ENCODE measurements at regions not wholly inside any gene's neighbourhood (a gene's known extent, or its start where the extent isn't known, plus 50 kb on each side); places are given as distances from the start of the nearest gene placed in this dataset.

DNA sequence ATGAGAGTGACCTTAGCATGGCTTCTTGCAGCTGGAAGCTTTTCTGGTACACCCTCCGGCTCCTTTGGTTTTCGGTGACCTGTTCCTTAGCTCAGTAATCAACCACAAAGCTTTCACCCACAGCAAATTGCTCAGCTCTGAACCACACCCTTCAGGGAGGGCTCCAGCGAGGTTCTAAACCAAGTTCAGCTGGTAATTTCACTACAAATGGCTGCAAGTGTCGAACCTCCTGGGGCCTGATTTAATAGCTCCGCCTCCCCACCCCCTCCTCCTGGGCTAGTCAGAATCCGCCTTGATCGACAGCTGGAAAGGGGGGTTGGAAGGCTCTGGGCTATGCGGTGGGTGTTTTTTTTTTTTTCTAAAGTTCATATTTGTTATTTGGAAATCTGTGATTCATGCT is 150.9 kb upstream of the MCTP2 start:
- Histone ChIP-seq H2BK120ac (replicated peaks; ENCODE audit: low read depth, low read length) (no peak overlapping the region), H4K8ac (ENCODE audit: extremely low read depth, insufficient read depth, low read length) (no peak overlapping the region), H3K56ac (replicated peaks; ENCODE audit: insufficient read length, low read depth, low read length) (no peak overlapping the region), H3K23ac (ENCODE audit: insufficient read length) (no peak overlapping the region), H3K14ac (ENCODE audit: insufficient read length) (no peak overlapping the region), H3K4me3 (ENCODE audit: extremely low read depth in 1 of 4, insufficient read depth in 2 of 4, low read depth in 3 of 4, low read length in 4 of 4) (no peak overlapping the region), H2BK15ac (ENCODE audit: low read length) (no peak overlapping the region), H3K27ac (ENCODE audit: low read depth, low read length) (no peak overlapping the region), H3K79me1 (ENCODE audit: low read depth, low read length) (no peaks in the 10 kb centered on the region), H2BK20ac (ENCODE audit: low read length) (no peak overlapping the region), H3K4me1 (replicated peaks in 1 of 4; ENCODE audit: control insufficient read depth in 3 of 4, insufficient read depth in 4 of 4, low read length in 3 of 4) (peaks cover 0 to 9% (median 1%) of the 10 kb centered on the region in 4 experiments; a peak in 3 of 7 replicates), H4K20me1 (replicated peaks in 1 of 2; ENCODE audit: control insufficient read depth in 1 of 2, insufficient read depth in 2 of 2, low read length in 2 of 2) (no peaks in the 10 kb centered on the region), H3K4ac (replicated peaks; ENCODE audit: insufficient read length, low read depth, low read length) (no peak overlapping the region), H2AFZ (ENCODE audit: low read length) (peak overlapping the region; percentile 56; the same call in 1 of the 2 replicates), H3K9me3 (ENCODE audit: insufficient read depth in 2 of 2, low read depth in 1 of 2, low read length in 1 of 2) (no peaks in the 10 kb centered on the region), H2BK5ac (ENCODE audit: low read depth, low read length) (no peak overlapping the region), H2BK12ac (ENCODE audit: low read depth, low read length) (no peak overlapping the region), H3K9ac (replicated peaks in 1 of 4; ENCODE audit: extremely low read depth in 1 of 4, low read depth in 3 of 4, low read length in 3 of 4) (no peak overlapping the region; a peak in 1 of 7 replicates), H4K91ac (replicated peaks; ENCODE audit: insufficient read length, low read length) (no peak overlapping the region), H3K18ac (ENCODE audit: extremely low read depth, low read length) (no peak overlapping the region), H2AK5ac (ENCODE audit: low read depth, low read length) (no peak overlapping the region), H3K79me2 (ENCODE audit: control insufficient read depth in 1 of 2, insufficient read depth in 2 of 2, low read length in 2 of 2) (no peaks in the 10 kb centered on the region), H4K5ac (ENCODE audit: insufficient read length, low read depth, low read length) (no peak overlapping the region), H3K27me3 (replicated peaks in 1 of 4; ENCODE audit: control insufficient read depth in 3 of 4, extremely low read depth in 1 of 4, insufficient read depth in 3 of 4, low read length in 3 of 4) (no peaks in the 10 kb centered on the region), H3K4me2 (ENCODE audit: insufficient read depth in 1 of 2, low read depth in 2 of 2, low read length in 2 of 2) (no peak overlapping the region), H3K36me3 (ENCODE audit: control insufficient read depth in 2 of 4, insufficient read depth in 4 of 4, low read length in 3 of 4) (no peaks in the 10 kb centered on the region), H3K23me2 (ENCODE audit: low read depth, low read length) (0 out of 2 replicates have a peak, but pooled peaks cover 2% of the 10 kb centered on the region)
- WGBS, 2 experiments (ENCODE audit: extremely low coverage in 1 of 2, insufficient coverage in 1 of 2, insufficient read length in 1 of 2, insufficient replicate concordance in 2 of 2, low coverage in 1 of 2, low lambda C conversion rate in 2 of 2, missing lambda C conversion rate in 1 of 2), result 89% methylated on average over 8 of the region's 8 CpGs; no CpG with 5 or more reads in 1 of the 2 experiments
- POLR2A ChIA-PET (ENCODE audit: partially characterized antibody), result no interaction called here
- DNase-seq (ENCODE audit: low read depth in 1 of 2, low spot score in 2 of 2) (peak in 1 of 2 experiments; percentile 47), FAIRE-seq (no peak)
- CTCF ChIA-PET (ENCODE audit: partially characterized antibody), result interaction anchor here (1.1 to 1.6 kb wide), 3 partner anchors 10 to 39 kb away, joined by 3 to 7 read pairs (median 4); no protein-coding TSS in a partner anchor
- TF ChIP-seq EZH2 (IDR thresholded peaks at IDR 0.05; ENCODE audit: low read depth, low read length, severe bottlenecking) (no peak), RFX5 (IDR thresholded peaks at IDR 0.05; ENCODE audit: borderline replicate concordance, low read depth, low read length) (no peak)

Measured in H1 (cell line).